Right lobe of liver (tissue), 4 donors: ENCODE measurements at regions not wholly inside any gene's neighbourhood (a gene's known extent, or its start where the extent isn't known, plus 50 kb on each side); places are given as distances from the start of the nearest gene placed in this dataset.

ENCODE experiments used
- CTCF ChIP-seq, 4 donors: fragments of 200-600 bp in 3 of 4; fragments of 450-650 bp in 1 of 4; IDR thresholded peaks; one replicate each; pipeline versions ENCODE4 v1.5.1 to v1.8.0; 2016 to 2022; ENCODE audit warnings: antibody characterized with exemption in 4 of 4, mild to moderate bottlenecking in 2 of 4
- POLR2A ChIP-seq: fragments of 450-650 bp; IDR thresholded peaks from one replicate; pipeline ENCODE4 v1.6.1; 2017; ENCODE audit warnings: antibody characterized with exemption, mild to moderate bottlenecking
- donor health status: DM: no; HTN: no; CAD: no.
- donor health status: DM: no; HTN: no; CAD: no.
- donor health status: DM: no; HTN: yes; CAD: no.

- no peak for TF ChIP-seq CTCF (IDR thresholded peaks at IDR 0.05)
- no peak for TF ChIP-seq POLR2A
Observed at GRCh38 chr5:2690293-2690692, 61.2 kb downstream of the IRX2 start.
